ENCODE measurements at regions not wholly inside any gene's neighbourhood (a gene's known extent, or its start where the extent isn't known, plus 50 kb on each side); places are given as distances from the start of the nearest gene placed in this dataset.

- DNase-seq (ENCODE audit: low read depth), result no peak
Measured at GRCh38 chr22:27226666-27227065, 569.3 kb downstream of the MIAT start.

GRCh38 chr22:27228771-27229170 is 571.4 kb downstream of the MIAT start:
- DNase-seq (ENCODE audit: low read depth), result no peak

- DNase-seq (ENCODE audit: low read depth), result no peak
Measured at GRCh38 chr22:27230189-27230588, 571.4 kb downstream of the MN1 start.

GRCh38 chr22:27231266-27231665 is 570.3 kb downstream of the MN1 start:
- DNase-seq (ENCODE audit: low read depth), result no peak

- DNase-seq (ENCODE audit: low read depth), result no peak
Measured at GRCh38 chr22:27232077-27232476, 569.5 kb downstream of the MN1 start.

- DNase-seq (ENCODE audit: low read depth), result no peak
Measured at GRCh38 chr22:27237080-27237741, 564.3 kb downstream of the MN1 start.

GRCh38 chr22:27238935-27239510 is 562.5 kb downstream of the MN1 start:
- DNase-seq (ENCODE audit: low read depth), result no peak

- DNase-seq (ENCODE audit: low read depth), result no peak
Measured at GRCh38 chr22:27239520-27239919, 562.0 kb downstream of the MN1 start.

- DNase-seq (ENCODE audit: low read depth), result no peak
Measured at GRCh38 chr22:27240298-27241075, 561.1 kb downstream of the MN1 start.

GRCh38 chr22:27241430-27242321 is 559.9 kb downstream of the MN1 start:
- no peak for DNase-seq (ENCODE audit: low read depth)

- no peak for DNase-seq (ENCODE audit: low read depth)
Measured at GRCh38 chr22:27242474-27242873, 559.1 kb downstream of the MN1 start.

GRCh38 chr22:27242917-27243589 is 558.5 kb downstream of the MN1 start:
- no peak for DNase-seq (ENCODE audit: low read depth)

- no peak for DNase-seq (ENCODE audit: low read depth)
Measured at GRCh38 chr22:27244328-27244727, 557.2 kb downstream of the MN1 start.

- no peak for DNase-seq (ENCODE audit: low read depth)
Measured at GRCh38 chr22:27245056-27245455, 556.5 kb downstream of the MN1 start.

GRCh38 chr22:27246558-27246957 is 555.0 kb downstream of the MN1 start:
- DNase-seq (ENCODE audit: low read depth), result no peak

- DNase-seq (ENCODE audit: low read depth), result no peak
Measured at GRCh38 chr22:27247701-27248434, 553.7 kb downstream of the MN1 start.

- no peak for DNase-seq (ENCODE audit: low read depth)
Measured at GRCh38 chr22:27250418-27250817, 551.1 kb downstream of the MN1 start.

GRCh38 chr22:27250886-27251285 is 550.7 kb downstream of the MN1 start:
- no peak for DNase-seq (ENCODE audit: low read depth)

GRCh38 chr22:27251563-27251962 is 550.0 kb downstream of the MN1 start:
- no peak for DNase-seq (ENCODE audit: low read depth)

- no peak for DNase-seq (ENCODE audit: low read depth)
Measured at GRCh38 chr22:27252282-27253049, 549.1 kb downstream of the MN1 start.

All from activated T-cell treated with anti-CD3 and anti-CD28 coated beads for 1 hour (primary cell).